ENCODE measurements at regions not wholly inside any gene's neighbourhood (a gene's known extent, or its start where the extent isn't known, plus 50 kb on each side); places are given as distances from the start of the nearest gene placed in this dataset.

- DNase-seq (ENCODE audit: low spot score): no peak
- Histone ChIP-seq H3K27ac (no peak overlapping the region), H3K4me3 (no peak overlapping the region)
- no peak for TF ChIP-seq CTCF (IDR thresholded peaks at IDR 0.05)
Observed at GRCh38 chr3:22587446-22587845, 615.7 kb upstream of the UBE2E2 start.

GRCh38 chr3:22593638-22594037 is 609.5 kb upstream of the UBE2E2 start:
- H3K4me3 ChIP-seq: no peak overlapping the region
- no peak for TF ChIP-seq CTCF (IDR thresholded peaks at IDR 0.05)
- DNase-seq (ENCODE audit: low spot score): no peak
- H3K27ac ChIP-seq: no peak overlapping the region

- DNase-seq (ENCODE audit: low spot score): no peak
- no peak overlapping the region for H3K27ac ChIP-seq
- no peak for TF ChIP-seq CTCF (IDR thresholded peaks at IDR 0.05)
- no peak overlapping the region for H3K4me3 ChIP-seq
Observed at GRCh38 chr3:22594990-22595389, 608.1 kb upstream of the UBE2E2 start.

GRCh38 chr3:22606461-22606860 is 596.7 kb upstream of the UBE2E2 start:
- no peak for DNase-seq (ENCODE audit: low spot score)
- H3K27ac ChIP-seq: no peak overlapping the region
- no peak overlapping the region for H3K4me3 ChIP-seq
- no peak for TF ChIP-seq CTCF (IDR thresholded peaks at IDR 0.05)

- Histone ChIP-seq H3K27ac (no peak overlapping the region), H3K4me3 (no peak overlapping the region)
- no peak for TF ChIP-seq CTCF (IDR thresholded peaks at IDR 0.05)
- DNase-seq (ENCODE audit: low spot score): no peak
Observed at GRCh38 chr3:22606938-22607337, 596.2 kb upstream of the UBE2E2 start.

GRCh38 chr3:22608093-22608492 is 595.0 kb upstream of the UBE2E2 start:
- DNase-seq (ENCODE audit: low spot score): no peak
- Histone ChIP-seq H3K27ac (no peak overlapping the region), H3K4me3 (no peak overlapping the region)
- no peak for TF ChIP-seq CTCF (IDR thresholded peaks at IDR 0.05)

- H3K27ac ChIP-seq: no peak overlapping the region
- DNase-seq (ENCODE audit: low spot score): no peak
- no peak for TF ChIP-seq CTCF (IDR thresholded peaks at IDR 0.05)
- no peak overlapping the region for H3K4me3 ChIP-seq
Observed at GRCh38 chr3:22608721-22609120, 594.4 kb upstream of the UBE2E2 start.
